ENCODE measurements at regions not wholly inside any gene's neighbourhood (a gene's known extent, or its start where the extent isn't known, plus 50 kb on each side); places are given as distances from the start of the nearest gene placed in this dataset.

- Histone ChIP-seq H3K27ac (no peak overlapping the region), H3K4me3 (no peak overlapping the region), H3K4me1 (no peaks in the 10 kb centered on the region), H3K27me3 (no peaks in the 10 kb centered on the region), H3K36me3 (no peaks in the 10 kb centered on the region), H3K9me3 (peaks cover 0 to 10% (median 0%) of the 10 kb centered on the region in 3 donors)
- WGBS, 2 donors = 67 to 77% methylated on average over 3 of the region's 3 CpGs
- intact Hi-C loops (cut with DNase I) = no loop called here
- DNase-seq = no peak
- TF ChIP-seq POLR2A (IDR thresholded peaks at IDR 0.05) (no peak), CTCF (IDR thresholded peaks at IDR 0.05) (no peak)
These were observed 310.9 kb downstream of the MID1IP1 start for GRCh38 chrX:39112143-39112542.

- Histone ChIP-seq H3K27me3 (no peaks in the 10 kb centered on the region), H3K4me3 (no peak overlapping the region), H3K9me3 (peaks cover 0 to 10% (median 0%) of the 10 kb centered on the region in 3 donors), H3K36me3 (no peaks in the 10 kb centered on the region), H3K4me1 (no peaks in the 10 kb centered on the region), H3K27ac (no peak overlapping the region)
- intact Hi-C loops (cut with DNase I) = no loop called here
- no peak for TF ChIP-seq POLR2A (IDR thresholded peaks at IDR 0.05)
- TF ChIP-seq CTCF (IDR thresholded peaks at IDR 0.05) = no peak
- no peak for DNase-seq
These were observed 313.9 kb downstream of the MID1IP1 start for GRCh38 chrX:39115166-39115565.

GRCh38 chrX:39117101-39117500, 315.8 kb downstream of the MID1IP1 start:
- Histone ChIP-seq H3K27ac (no peak overlapping the region), H3K9me3 (peaks cover 0 to under 1% (median 0%) of the 10 kb centered on the region in 3 donors), H3K4me1 (no peaks in the 10 kb centered on the region), H3K4me3 (no peak overlapping the region), H3K36me3 (no peaks in the 10 kb centered on the region), H3K27me3 (no peaks in the 10 kb centered on the region)
- WGBS, 2 donors = 40 to 68% methylated on average over 2 of the region's 2 CpGs
- no peak for TF ChIP-seq CTCF (IDR thresholded peaks at IDR 0.05)
- TF ChIP-seq POLR2A (IDR thresholded peaks at IDR 0.05) = no peak
- intact Hi-C loops (cut with DNase I) = no loop called here
- no peak for DNase-seq

- H3K4me1 ChIP-seq = no peaks in the 10 kb centered on the region
- no peaks in the 10 kb centered on the region for H3K9me3 ChIP-seq
- H3K4me3 ChIP-seq = no peak overlapping the region
- no peaks in the 10 kb centered on the region for H3K36me3 ChIP-seq
- DNase-seq = no peak
- intact Hi-C loops (cut with DNase I) = no loop called here
- 44 to 75% methylated on average over 1 of the region's 1 CpG for WGBS, 2 donors
- no peaks in the 10 kb centered on the region for H3K27me3 ChIP-seq
- TF ChIP-seq CTCF (IDR thresholded peaks at IDR 0.05) (no peak), POLR2A (IDR thresholded peaks at IDR 0.05) (no peak)
- H3K27ac ChIP-seq = peak overlapping the region in 1 of 4 donors; percentile 9
These were observed 320.6 kb downstream of the MID1IP1 start for GRCh38 chrX:39121903-39122302.

GRCh38 chrX:39125834-39126233, 324.6 kb downstream of the MID1IP1 start:
- Histone ChIP-seq H3K27ac (no peak overlapping the region), H3K36me3 (no peaks in the 10 kb centered on the region), H3K4me1 (no peaks in the 10 kb centered on the region), H3K9me3 (no peaks in the 10 kb centered on the region), H3K27me3 (no peaks in the 10 kb centered on the region), H3K4me3 (no peak overlapping the region)
- no peak for DNase-seq
- 38% methylated on average over 1 of the region's 1 CpG; no CpG with 5 or more reads in 1 of the 2 donors for WGBS, 2 donors
- intact Hi-C loops (cut with DNase I) = no loop called here
- TF ChIP-seq POLR2A (IDR thresholded peaks at IDR 0.05) = no peak

- Histone ChIP-seq H3K27ac (no peak overlapping the region), H3K36me3 (no peaks in the 10 kb centered on the region), H3K4me3 (no peak overlapping the region), H3K9me3 (no peaks in the 10 kb centered on the region), H3K27me3 (no peaks in the 10 kb centered on the region), H3K4me1 (no peaks in the 10 kb centered on the region)
- no peak for TF ChIP-seq POLR2A (IDR thresholded peaks at IDR 0.05)
- peak in 1 of 6 experiments; percentile 22 for TF ChIP-seq CTCF (IDR thresholded peaks at IDR 0.05)
- 40% methylated on average over 1 of the region's 2 CpGs; no CpG with 5 or more reads in 1 of the 2 donors for WGBS, 2 donors
- DNase-seq = no peak
- intact Hi-C loops (cut with DNase I) = no loop called here
These were observed 332.7 kb downstream of the MID1IP1 start for GRCh38 chrX:39133971-39134370.
